ENCODE measurements at regions not wholly inside any gene's neighbourhood (a gene's known extent, or its start where the extent isn't known, plus 50 kb on each side); places are given as distances from the start of the nearest gene placed in this dataset.

GRCh38 chr22:26846076-26846475, 188.7 kb downstream of the MIAT start:
- DNase-seq = no peak

- no peak for DNase-seq
These were observed 189.3 kb downstream of the MIAT start for GRCh38 chr22:26846645-26847044.

DNA sequence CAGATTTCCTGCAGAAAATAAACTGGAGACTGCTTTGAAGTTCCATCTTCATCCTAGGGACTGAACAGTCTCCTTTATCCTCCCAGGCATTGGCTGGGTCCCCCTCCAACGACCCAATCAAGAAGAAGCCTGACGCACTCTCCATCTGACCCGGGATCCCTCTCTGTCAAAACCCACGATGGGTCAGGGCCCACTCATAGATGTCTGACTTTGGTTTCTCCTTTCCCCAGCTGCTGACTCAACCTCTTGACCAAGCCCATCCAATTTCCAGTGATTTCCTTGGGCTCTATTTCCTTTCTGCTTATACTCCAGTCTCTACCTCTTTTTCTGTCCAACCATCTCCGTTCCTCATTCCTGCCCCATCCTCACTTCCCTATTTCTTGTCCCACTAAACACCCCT, 189.7 kb downstream of the MIAT start:
- DNase-seq = no peak

- DNase-seq = no peak
These were observed 190.4 kb downstream of the MIAT start for GRCh38 chr22:26847816-26848215.

- no peak for DNase-seq
These were observed 191.0 kb downstream of the MIAT start for GRCh38 chr22:26848244-26848920.

GRCh38 chr22:26849575-26849974, 192.2 kb downstream of the MIAT start:
- DNase-seq = no peak

- DNase-seq = no peak
These were observed 193.7 kb downstream of the MIAT start for GRCh38 chr22:26851125-26851524.

DNA sequence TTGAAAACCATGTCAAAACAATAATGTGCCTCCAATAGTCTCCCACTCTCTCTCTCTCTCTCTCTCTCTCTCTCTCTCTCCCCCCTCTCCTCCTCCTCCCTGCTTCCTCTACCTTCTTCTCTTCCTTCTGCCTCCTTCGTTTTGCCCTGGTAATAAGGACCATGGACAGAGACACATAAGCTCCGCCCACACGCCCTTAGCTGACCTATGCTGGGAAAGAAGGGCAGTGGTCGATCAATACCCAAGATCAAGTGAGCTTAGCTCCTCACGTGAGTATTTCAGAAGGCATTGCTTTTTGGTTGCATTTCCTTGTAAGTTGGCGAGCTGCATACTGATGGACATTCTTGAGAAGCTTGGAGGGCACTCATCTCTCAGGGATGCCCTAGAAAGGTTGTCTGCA, 194.8 kb downstream of the MIAT start:
- DNase-seq = no peak

GRCh38 chr22:26853071-26853470, 195.7 kb downstream of the MIAT start:
- DNase-seq = no peak

GRCh38 chr22:26853495-26853894, 196.1 kb downstream of the MIAT start:
- DNase-seq = no peak

- no peak for DNase-seq
These were observed 199.8 kb downstream of the MIAT start for GRCh38 chr22:26857169-26857568.

GRCh38 chr22:26860301-26860700, 202.9 kb downstream of the MIAT start:
- DNase-seq = no peak

- DNase-seq = no peak
These were observed 207.6 kb downstream of the MIAT start for GRCh38 chr22:26865021-26865420.

GRCh38 chr22:26883393-26883792, 226.0 kb downstream of the MIAT start:
- no peak for DNase-seq

- DNase-seq = no peak
These were observed 227.5 kb downstream of the MIAT start for GRCh38 chr22:26884921-26885320.

GRCh38 chr22:26885441-26886261, 228.3 kb downstream of the MIAT start:
- no peak for DNase-seq

GRCh38 chr22:26887456-26887855, 230.1 kb downstream of the MIAT start:
- DNase-seq = no peak

DNA sequence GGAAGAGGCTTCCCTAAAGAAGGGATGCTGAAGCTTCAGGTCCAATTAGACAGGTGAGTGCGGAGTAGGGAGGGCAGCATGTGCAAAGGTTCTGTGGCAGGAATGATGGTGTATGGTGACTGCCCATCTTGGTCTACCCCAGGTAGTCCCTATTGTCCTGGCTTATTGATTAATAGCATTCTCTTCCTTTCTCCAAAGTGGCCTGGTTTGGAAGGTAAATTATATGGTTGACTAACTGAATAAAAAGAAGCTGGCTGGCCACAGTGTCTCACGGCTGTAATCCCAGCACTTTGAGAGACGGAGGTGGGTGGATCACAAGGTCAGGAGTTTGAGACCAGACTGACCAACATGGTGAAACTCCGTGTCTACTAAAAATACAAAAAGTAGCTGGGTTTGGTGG, 230.5 kb downstream of the MIAT start:
- no peak for DNase-seq

- no peak for DNase-seq
These were observed 231.5 kb downstream of the MIAT start for GRCh38 chr22:26888887-26889286.

DNA sequence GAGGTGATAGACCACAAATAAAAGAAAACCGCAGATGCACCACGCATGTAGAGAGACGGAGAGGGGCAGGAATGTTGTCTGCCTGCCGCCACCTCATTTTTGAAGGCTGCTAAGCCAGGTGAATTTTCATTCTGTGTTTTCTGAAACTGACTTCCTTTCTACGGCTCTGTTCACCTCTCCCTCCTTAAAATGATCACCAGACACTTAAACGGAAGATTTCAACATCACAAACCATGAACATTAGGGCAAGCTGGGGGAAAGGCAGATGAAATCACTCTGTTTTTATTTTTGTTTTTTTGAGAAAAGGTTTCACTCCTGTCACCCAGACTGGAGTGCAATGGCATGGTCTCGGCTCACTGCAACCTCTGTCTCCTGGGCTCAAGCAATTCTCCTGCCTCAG, 232.4 kb downstream of the MIAT start:
- no peak for DNase-seq

- no peak for DNase-seq
These were observed 233.5 kb downstream of the MIAT start for GRCh38 chr22:26890870-26891269.

DNA sequence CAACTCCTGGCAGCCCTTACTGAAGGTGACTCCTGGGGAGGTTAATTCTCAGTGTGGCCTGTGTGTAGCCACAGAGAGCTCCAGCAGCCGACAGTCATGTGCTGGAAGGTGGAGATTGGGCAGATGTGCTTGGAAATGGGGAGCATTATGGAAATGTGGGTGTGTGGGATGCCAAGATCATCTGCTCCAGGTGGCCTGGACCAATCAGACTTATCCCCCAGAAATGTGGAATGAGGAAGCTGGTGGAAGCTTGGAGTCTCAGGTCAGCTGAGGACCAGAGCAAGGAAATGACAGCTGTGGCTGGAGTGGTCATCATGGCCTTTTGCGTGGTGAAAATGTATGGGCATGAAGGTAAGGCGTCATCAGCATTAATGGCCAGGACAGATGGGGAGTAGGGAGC, 234.0 kb downstream of the MIAT start:
- no peak for DNase-seq
